A549 (cell line): ENCODE measurements at regions not wholly inside any gene's neighbourhood (a gene's known extent, or its start where the extent isn't known, plus 50 kb on each side); places are given as distances from the start of the nearest gene placed in this dataset.

Experiments used
- ATAC-seq, 2 experiments: fragments of 200-7000 bp in 1 of 2; fragments of >200 bp in 1 of 2; cut with Nextera tagmentation in 1 of 2; cut with Tn5 transposase in 1 of 2; 3 replicates each; pipeline versions ENCODE4 v1.8.0 to v1.9.1; 2018 to 2020; ENCODE audit warnings: mild to moderate bottlenecking in 1 of 2, moderate library complexity in 1 of 2
- CTCF ChIA-PET: fragments of 300-600 bp; sonication (Branson Sonifier 250); formaldehyde crosslinking; extraction: SDS; loops from one replicate; lab custom pipeline; 2021; ENCODE audit warnings: antibody characterized with exemption, inconsistent platforms; lab: Yijun Ruan, JAX
- POLR2A ChIA-PET: fragments of 350-600 bp; formaldehyde crosslinking; extraction: SDS; loops from one replicate; lab custom pipeline; 2021; ENCODE audit warnings: antibody characterized with exemption, inconsistent platforms; lab: Yijun Ruan, JAX
- DNase-seq, 2 experiments: peaks; one replicate each; pipeline versions ENCODE4 v3.0.0 to v3.0.0-alpha.2; 2011 to 2016; ENCODE audit warnings: low read depth in 1 of 2, low spot score in 1 of 2
- FAIRE-seq: peaks from 2 replicates; lab custom pipeline; 2011; peaks lifted over from hg19 to GRCh38; lab: Jason Lieb, UNC
- H3K27ac ChIP-seq, 2 experiments: fragments of >200 bp; sonication (Bioruptor Twin); formaldehyde crosslinking; 3 replicates each; pipeline ENCODE4 v1.5.1; 2016 to 2017
- H3K4me1 ChIP-seq: fragments of >200 bp; sonication (Bioruptor Twin); formaldehyde crosslinking; 3 replicates; pipeline ENCODE4 v1.6.1; 2016
- H3K4me2 ChIP-seq: fragments of >200 bp; sonication (Bioruptor Twin); formaldehyde crosslinking; 3 replicates; pipeline ENCODE4 v1.6.1; 2016
- H3K4me3 ChIP-seq: fragments of >200 bp; sonication (Bioruptor Twin); formaldehyde crosslinking; 3 replicates; pipeline ENCODE4 v1.5.1; 2016
- H3K9me3 ChIP-seq: fragments of >200 bp; sonication (Bioruptor Twin); formaldehyde crosslinking; 3 replicates; pipeline ENCODE4 v1.6.1; 2016
- BCL3 ChIP-seq: fragments of >200 bp; sonication (Bioruptor Twin); formaldehyde crosslinking; IDR thresholded peaks from 3 replicates; pipeline ENCODE4 v1.6.1; 2016
- CBX2 ChIP-seq: fragments of 200-600 bp; sonication (generic); IDR thresholded peaks from 2 replicates; pipeline ENCODE4 v1.6.1; 2016; ENCODE audit warnings: low read depth, mild to moderate bottlenecking, borderline replicate concordance
- CBX8 ChIP-seq: fragments of 200-600 bp; sonication (generic); IDR thresholded peaks from 2 replicates; pipeline ENCODE4 v1.6.1; 2016
- CTCF ChIP-seq: fragments of >200 bp; sonication (Bioruptor Twin); formaldehyde crosslinking; IDR thresholded peaks from 3 replicates; pipeline ENCODE4 v1.5.1; 2016
- EHF ChIP-seq: fragments of 250-450 bp; sonication (Bioruptor Pico); IDR thresholded peaks from 2 replicates; pipeline ENCODE4 v1.5.0; 2020; ENCODE audit warnings: mild to moderate bottlenecking
- EHMT2 ChIP-seq: fragments of 200-600 bp; sonication (generic); IDR thresholded peaks from 2 replicates; pipeline ENCODE4 v1.6.1; 2016; ENCODE audit warnings: antibody characterized with exemption, low read depth, mild to moderate bottlenecking, moderate library complexity
- ELK1 ChIP-seq: fragments of 150-350 bp; IDR thresholded peaks from 2 replicates; pipeline ENCODE4 v1.6.1; 2014; ENCODE audit warnings: low read depth, mild to moderate bottlenecking, low read length
- FOSB ChIP-seq: fragments of 250-450 bp; sonication (Bioruptor Pico); IDR thresholded peaks from 2 replicates; pipeline ENCODE4 v1.5.0; 2020; ENCODE audit warnings: mild to moderate bottlenecking, moderate library complexity
- FOSL2 ChIP-seq, 2 experiments: fragments of 450-650 bp in 1 of 2; fragments of >200 bp in 1 of 2; sonication (Bioruptor Twin) in 1 of 2; formaldehyde crosslinking; IDR thresholded peaks; 2 replicates each; pipeline versions ENCODE4 v1.5.0 to v1.6.1; 2016 to 2020; ENCODE audit warnings: mild to moderate bottlenecking in 1 of 2, moderate library complexity in 1 of 2
- GATA3 ChIP-seq: IDR thresholded peaks from 2 replicates; pipeline ENCODE4 v1.6.1; 2012; ENCODE audit warnings: borderline replicate concordance
- HES2 ChIP-seq: fragments of >200 bp; sonication (Bioruptor Twin); formaldehyde crosslinking; IDR thresholded peaks from 2 replicates; pipeline ENCODE4 v1.6.1; 2016
- HEYL ChIP-seq: fragments of 250-450 bp; sonication (Bioruptor Pico); IDR thresholded peaks from 2 replicates; pipeline ENCODE4 v1.8.0; 2021; ENCODE audit warnings: mild to moderate bottlenecking, moderate library complexity
- HOXB13 ChIP-seq: fragments of 250-450 bp; sonication (Bioruptor Pico); IDR thresholded peaks from 2 replicates; pipeline ENCODE4 v1.5.0; 2020; ENCODE audit warnings: low read depth, mild to moderate bottlenecking, moderate library complexity
- JUN ChIP-seq, 2 experiments: fragments of >200 bp; sonication (Bioruptor Twin); formaldehyde crosslinking; IDR thresholded peaks; 2 replicates in 1 of 2; 3 replicates in 1 of 2; pipeline ENCODE4 v1.6.1; 2016 to 2017
- KDM1A ChIP-seq: fragments of 200-600 bp; sonication (generic); IDR thresholded peaks from 2 replicates; pipeline ENCODE4 v1.6.1; 2016; ENCODE audit warnings: low read depth, mild to moderate bottlenecking
- MAFK ChIP-seq: fragments of 450-650 bp; IDR thresholded peaks from 2 replicates; pipeline ENCODE4 v1.6.1; 2014; ENCODE audit not compliant: partially characterized antibody
- MAX ChIP-seq: IDR thresholded peaks from 2 replicates; pipeline ENCODE4 v1.6.1; 2012
- MAZ ChIP-seq: fragments of 150-350 bp; IDR thresholded peaks from 2 replicates; pipeline ENCODE4 v1.6.1; 2014; ENCODE audit warnings: antibody characterized with exemption, low read depth, low read length, borderline replicate concordance
- RAD21 ChIP-seq, 2 experiments: fragments of >200 bp in 1 of 2; sonication (Bioruptor Twin) in 1 of 2; formaldehyde crosslinking in 1 of 2; IDR thresholded peaks in 1 of 2; conservative IDR thresholded peaks in 1 of 2; 2 replicates in 1 of 2; 3 replicates in 1 of 2; pipeline ENCODE4 v1.6.1; 2012 to 2018; ENCODE audit warnings: inconsistent platforms in 1 of 2
- RARB ChIP-seq: fragments of 250-450 bp; sonication (Bioruptor Pico); IDR thresholded peaks from 2 replicates; pipeline ENCODE4 v1.8.0; 2021; ENCODE audit warnings: mild to moderate bottlenecking, moderate library complexity
- RCOR1 ChIP-seq: fragments of 150-350 bp; IDR thresholded peaks from 2 replicates; pipeline ENCODE4 v1.6.1; 2014; ENCODE audit warnings: antibody characterized with exemption, low read length, low read depth
- RFX5 ChIP-seq: fragments of 450-650 bp; IDR thresholded peaks from 2 replicates; pipeline ENCODE4 v1.7.1; 2014; ENCODE audit warnings: antibody characterized with exemption, mild to moderate bottlenecking, moderate library complexity
- SREBF2 ChIP-seq: fragments of 450-650 bp; IDR thresholded peaks from 2 replicates; pipeline ENCODE4 v1.6.1; 2014; ENCODE audit warnings: mild to moderate bottlenecking, moderate library complexity
- TP53 ChIP-seq: fragments of 250-450 bp; sonication (Bioruptor Pico); IDR thresholded peaks from 2 replicates; pipeline ENCODE4 v1.5.0; 2021; ENCODE audit warnings: mild to moderate bottlenecking, moderate library complexity
- USF2 ChIP-seq: fragments of 450-650 bp; IDR thresholded peaks from 2 replicates; pipeline ENCODE4 v1.6.1; 2014; ENCODE audit warnings: antibody characterized with exemption
- ZC3H11A ChIP-seq: fragments of 450-650 bp; IDR thresholded peaks from 2 replicates; pipeline ENCODE4 v1.6.1; 2014; ENCODE audit warnings: antibody characterized with exemption, mild to moderate bottlenecking
- ZNF302 ChIP-seq: fragments of 250-450 bp; sonication (Bioruptor Pico); IDR thresholded peaks from 2 replicates; pipeline ENCODE4 v1.9.0; 2021; ENCODE audit warnings: inconsistent platforms, mild to moderate bottlenecking, moderate library complexity
- ZSCAN20 ChIP-seq: fragments of 250-450 bp; sonication (Bioruptor Pico); IDR thresholded peaks from 2 replicates; pipeline ENCODE4 v1.8.0; 2022; ENCODE audit warnings: mild to moderate bottlenecking, moderate library complexity
- WGBS: methylation state at CpG from one replicate; pipeline ENCODE4 v1.1.6; 2017; ENCODE audit errors: missing lambda C conversion rate; 5-methylcytosine and 5-hydroxymethylcytosine counted together

GRCh38 chr3:41041462-41041861 is 157.8 kb upstream of the CTNNB1 start:
- no peak for FAIRE-seq
- CTCF ChIA-PET: no interaction called here
- WGBS: 12% methylated on average over 4 of the region's 4 CpGs

GRCh38 chr3:41041899-41042298 is 157.4 kb upstream of the CTNNB1 start:
- Histone ChIP-seq H3K4me3 (no peak overlapping the region), H3K27ac (no peak overlapping the region), H3K4me2 (no peak overlapping the region), H3K4me1 (no peaks in the 10 kb centered on the region), H3K9me3 (no peaks in the 10 kb centered on the region)
- TF ChIP-seq CTCF (no peak), TP53 (no peak), RAD21 (conservative IDR thresholded peaks at IDR 0.05 in 1 of 2, IDR thresholded peaks at IDR 0.05 in 1 of 2) (no peak), HES2 (no peak), MAZ (no peak), RARB (CRISPR knock-in tag) (no peak), MAX (no peak), GATA3 (no peak), HEYL (CRISPR knock-in tag) (no peak), HOXB13 (no peak), FOSB (CRISPR knock-in tag) (no peak)
- WGBS: 29% methylated on average over 1 of the region's 1 CpG
- ChIA-PET CTCF (no interaction called here), POLR2A (no interaction called here)
- no peak for FAIRE-seq
- no peak for ATAC-seq
- DNase-seq: no peak

More at GRCh38 chr3:41041462-41041861, 157.8 kb upstream of the CTNNB1 start:
- H3K9me3 ChIP-seq: no peaks in the 10 kb centered on the region
- ATAC-seq (no peak), DNase-seq (no peak)
- no peak overlapping the region for H3K27ac ChIP-seq
- H3K4me3 ChIP-seq: no peak overlapping the region
- H3K4me2 ChIP-seq: no peak overlapping the region
- no peaks in the 10 kb centered on the region for H3K4me1 ChIP-seq
- TF ChIP-seq SREBF2 (no peak), EHF (no peak), CBX8 (no peak), CBX2 (no peak), KDM1A (no peak), RARB (CRISPR knock-in tag) (no peak), ZSCAN20 (CRISPR knock-in tag) (no peak), USF2 (no peak), MAFK (no peak), ZNF302 (CRISPR knock-in tag) (no peak), ZC3H11A (no peak)
- POLR2A ChIA-PET: no interaction called here

- DNase-seq (no peak), FAIRE-seq (no peak), ATAC-seq (no peak)
- WGBS: 56% methylated on average over 3 of the region's 5 CpGs
- CTCF ChIA-PET: no interaction called here
- Histone ChIP-seq H3K9me3 (0 out of 3 replicates have a peak, but pooled peaks cover 2% of the 10 kb centered on the region), H3K4me1 (no peaks in the 10 kb centered on the region), H3K4me3 (no peak overlapping the region), H3K4me2 (no peak overlapping the region), H3K27ac (no peak overlapping the region)
- POLR2A ChIA-PET: no interaction called here
- TF ChIP-seq RFX5 (no peak), CTCF (no peak), EHMT2 (no peak), ELK1 (no peak), BCL3 (no peak), TP53 (no peak), HOXB13 (no peak), JUN (IDR thresholded peaks at IDR 0.05) (no peak), FOSL2 (IDR thresholded peaks at IDR 0.05) (no peak), FOSL2 (CRISPR knock-in tag; IDR thresholded peaks at IDR 0.05) (no peak), ZC3H11A (no peak), MAX (no peak), RCOR1 (no peak)
These were observed 154.8 kb upstream of the CTNNB1 start for GRCh38 chr3:41044523-41044922.
